T-helper 1 cell treated with Interleukin-12 subunit alpha and Interleukin-12 subunit beta and Interleukin-4 antibody, amounts not matched to agents 30 ng/mL and 1 ng/mL, for 36 hours (primary cell): ENCODE measurements at regions not wholly inside any gene's neighbourhood (a gene's known extent, or its start where the extent isn't known, plus 50 kb on each side); places are given as distances from the start of the nearest gene placed in this dataset.
"Not testable (repeated sequence)": the region's sequence is repeated elsewhere in the genome, so short reads cannot be mapped to it uniquely, and the experiment has no call there.

Experiments
- intact Hi-C: fragments of 100-400 bp; cut with micrococcal nuclease; formaldehyde crosslinking; loops from one replicate; pipeline ENCODE4 v1.15.1; 2024

DNA sequence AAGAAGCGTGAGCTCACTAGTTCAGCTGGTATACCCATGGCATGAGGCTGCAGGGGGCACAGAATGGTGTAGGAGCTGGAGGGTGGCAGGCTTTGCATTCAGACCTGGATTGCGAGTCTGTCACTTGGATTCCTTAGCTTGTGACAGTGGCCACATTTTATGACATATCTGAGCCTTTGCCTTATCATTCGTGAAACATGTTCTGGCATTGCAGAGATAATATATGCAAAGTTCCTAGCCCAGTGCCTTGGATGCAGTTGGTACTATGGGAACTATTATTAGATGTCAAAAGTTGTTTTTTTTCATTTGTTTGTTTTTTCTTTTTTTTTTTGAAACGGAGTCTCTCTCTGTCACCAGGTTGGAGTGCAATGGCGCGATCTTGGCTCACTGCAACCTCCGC is 230.7 kb upstream of the PRDM1 start:
- intact Hi-C loops: no loop called here

DNA sequence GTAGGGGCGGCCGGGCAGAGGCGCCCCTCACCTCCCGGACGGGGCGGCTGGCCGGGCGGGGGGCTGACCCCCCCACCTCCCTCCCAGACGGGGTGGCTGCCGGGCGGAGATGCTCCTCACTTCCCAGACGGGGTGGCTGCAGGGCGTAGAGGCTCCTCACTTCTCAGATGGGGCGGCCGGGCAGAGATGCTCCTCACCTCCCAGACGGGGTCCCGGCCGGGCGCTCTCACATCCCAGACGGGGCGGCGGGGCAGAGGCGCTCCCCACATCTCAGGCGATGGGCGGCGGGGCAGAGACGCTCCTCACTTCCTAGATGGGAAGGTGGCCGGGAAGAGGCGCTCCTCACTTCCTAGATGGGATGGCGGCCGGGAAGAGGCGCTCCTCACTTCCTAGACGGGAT is 232.2 kb upstream of the PRDM1 start:
- intact Hi-C loops: not testable (repeated sequence)

DNA sequence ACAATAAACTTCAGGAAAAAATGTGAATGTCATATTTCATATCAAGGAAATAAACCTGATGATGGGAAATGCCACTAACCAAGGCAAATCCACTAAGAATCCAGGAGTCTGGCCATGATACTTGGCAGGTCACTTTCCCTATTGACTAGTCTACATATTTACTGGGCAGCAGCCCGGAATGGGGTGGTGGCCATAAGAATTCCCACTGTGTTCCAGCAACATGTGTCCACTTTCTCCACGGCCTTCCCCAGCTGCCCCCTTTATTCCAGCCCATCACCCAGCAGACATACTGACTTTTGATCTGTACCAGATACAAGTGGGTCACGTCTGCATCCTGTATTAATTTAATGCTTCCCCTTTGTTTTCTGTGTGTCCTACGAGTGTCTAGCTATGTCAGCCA is 234.5 kb upstream of the PRDM1 start:
- intact Hi-C loops: no loop called here

DNA sequence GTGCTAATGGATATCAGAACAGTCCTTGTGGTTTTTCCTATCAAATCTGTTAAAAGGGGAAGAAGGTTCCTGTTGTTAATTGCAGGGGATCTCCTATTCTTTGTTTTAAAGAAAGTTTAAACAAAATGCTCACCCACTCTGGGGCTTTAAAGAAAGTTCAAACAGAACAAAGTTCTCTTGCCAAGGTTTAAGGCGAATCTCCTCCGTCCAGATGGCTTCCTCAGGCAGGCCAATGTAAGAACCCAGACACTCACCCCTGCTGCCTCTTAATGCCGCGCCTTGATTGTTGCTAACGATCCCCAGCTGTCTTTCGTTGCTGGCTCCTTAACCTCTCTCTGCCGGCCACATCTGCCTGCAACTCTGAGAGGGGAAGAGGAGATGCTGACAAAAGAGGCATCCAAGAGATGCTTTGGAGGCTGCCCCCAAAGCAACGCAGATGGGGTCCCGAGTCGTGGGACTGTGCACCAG is 235.0 kb upstream of the PRDM1 start:
- intact Hi-C loops: no loop called here

DNA sequence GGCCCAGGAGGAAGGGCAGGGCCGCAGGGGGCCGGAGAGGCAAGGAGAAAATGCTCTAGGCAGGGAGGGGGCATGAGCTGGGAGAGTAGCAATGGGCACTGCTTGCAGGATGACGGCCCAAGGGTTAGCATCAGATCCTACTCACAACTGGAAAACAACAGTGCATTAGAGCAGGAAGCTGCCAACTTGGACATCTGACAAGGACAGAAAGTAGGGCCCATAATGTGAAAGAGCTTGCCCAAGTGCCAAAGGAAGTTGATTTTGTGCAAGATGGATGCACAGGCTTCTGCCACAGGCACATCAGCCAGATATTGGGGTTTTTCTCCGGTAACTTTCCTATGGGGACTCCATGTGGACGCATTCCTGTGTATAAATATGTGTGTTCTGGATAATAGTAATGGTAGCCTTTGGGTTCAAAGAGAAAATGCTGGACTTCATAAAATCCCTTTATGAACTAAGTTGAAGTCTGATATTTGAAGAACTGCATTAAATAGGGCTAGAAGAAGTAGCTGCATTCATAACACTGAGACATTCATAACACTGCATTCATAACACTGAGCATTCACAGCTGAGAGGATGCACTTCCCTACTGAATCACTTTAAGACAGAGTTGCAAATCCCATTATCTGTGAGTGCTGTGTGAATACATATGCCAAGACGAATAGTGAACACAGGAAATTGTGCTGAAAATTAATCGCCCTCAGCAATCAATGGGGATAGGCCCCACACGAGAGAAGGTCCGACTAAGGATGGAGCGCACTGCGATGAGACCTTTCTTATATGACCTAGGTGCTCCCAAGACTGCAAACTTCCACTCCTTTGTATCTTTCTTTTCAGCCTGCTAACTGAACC is 235.6 kb upstream of the PRDM1 start:
- intact Hi-C loops: no loop called here

DNA sequence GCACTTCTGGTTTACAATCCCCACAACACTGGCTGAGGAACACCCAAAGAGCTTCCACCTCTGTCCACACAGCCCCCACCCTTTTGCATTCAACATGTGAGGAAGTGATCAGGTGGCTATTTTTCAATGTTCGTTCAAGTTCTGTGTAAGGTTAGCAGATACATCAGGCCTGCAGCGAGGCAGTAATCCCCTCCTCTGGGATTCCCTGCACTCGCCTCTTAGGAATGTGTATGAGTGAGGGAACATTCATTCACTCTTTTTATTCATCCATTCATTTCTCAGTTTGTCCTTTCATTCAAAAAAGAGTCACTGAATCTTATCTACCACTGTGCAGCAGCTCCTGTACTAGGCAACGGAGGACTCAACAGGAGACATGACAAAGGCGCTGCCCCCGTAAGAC is 236.4 kb upstream of the PRDM1 start:
- intact Hi-C loops: no loop called here

DNA sequence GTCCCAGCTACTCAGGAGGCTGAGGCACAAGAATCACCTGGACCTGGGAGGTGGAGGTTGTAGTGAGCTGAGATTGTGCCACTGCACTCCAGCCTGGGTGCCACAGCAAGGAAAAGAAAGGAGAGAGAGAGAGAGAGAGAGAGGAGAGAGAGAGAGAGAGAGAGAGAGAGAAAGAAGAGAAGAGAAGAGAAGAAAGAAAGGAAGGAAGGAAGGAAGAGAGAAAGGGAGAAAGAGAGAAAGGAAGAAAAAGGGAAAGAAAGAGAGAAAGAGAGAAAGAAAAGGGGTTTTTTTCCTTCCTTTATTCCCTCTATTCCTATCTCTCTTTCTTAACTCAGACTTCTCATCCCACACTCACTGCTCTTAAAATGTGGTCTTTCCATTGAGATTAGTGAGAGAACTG is 238.7 kb upstream of the PRDM1 start:
- intact Hi-C loops: no loop called here

DNA sequence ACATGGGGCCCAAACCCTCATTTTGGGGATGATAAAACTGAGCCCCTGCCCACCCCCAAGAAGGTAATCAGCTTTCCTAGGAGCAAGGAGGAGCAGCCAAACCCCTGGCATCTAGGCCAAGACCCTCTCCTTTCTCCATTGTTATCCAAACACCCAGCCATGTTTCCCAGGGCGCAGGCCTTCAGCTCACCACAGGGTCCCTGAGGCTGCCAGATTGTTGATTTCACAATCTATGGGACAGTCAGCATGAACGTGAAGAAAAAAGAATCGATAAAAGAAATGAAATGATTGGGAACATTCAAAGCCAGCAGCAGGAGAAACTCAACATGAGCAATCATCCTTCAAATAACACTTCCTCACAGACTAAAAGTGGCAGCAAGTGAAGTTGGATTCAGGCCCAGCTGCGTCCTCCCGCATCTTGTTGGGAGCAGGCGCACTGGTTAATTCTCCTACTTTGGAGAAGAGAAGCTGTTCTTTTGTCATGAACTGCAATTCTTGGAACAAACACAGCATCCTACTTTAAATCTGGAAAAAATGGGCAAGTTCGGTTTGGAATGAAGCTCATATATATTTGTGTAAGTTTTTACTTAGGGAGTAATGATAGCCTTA is 241.8 kb upstream of the PRDM1 start:
- intact Hi-C loops: no loop called here

DNA sequence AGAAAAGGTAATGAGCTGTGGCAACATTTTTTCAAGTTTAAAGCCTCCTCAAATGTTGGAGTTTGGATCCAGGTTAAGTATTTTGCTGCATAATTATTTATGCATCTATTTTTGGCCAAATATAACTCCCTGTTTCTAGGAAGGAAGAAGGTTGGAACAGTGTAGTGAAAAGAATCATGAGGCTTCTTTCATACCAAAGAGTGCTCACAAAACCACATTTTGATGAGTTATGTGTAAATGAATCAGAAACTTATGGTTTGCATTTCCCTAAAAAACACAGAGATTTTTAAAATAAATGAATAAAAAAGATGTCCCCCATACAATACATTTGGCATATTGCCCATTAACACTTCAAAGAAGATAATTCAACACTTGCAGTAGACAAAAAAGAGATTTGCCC is 246.9 kb upstream of the PRDM1 start:
- intact Hi-C loops: no loop called here

DNA sequence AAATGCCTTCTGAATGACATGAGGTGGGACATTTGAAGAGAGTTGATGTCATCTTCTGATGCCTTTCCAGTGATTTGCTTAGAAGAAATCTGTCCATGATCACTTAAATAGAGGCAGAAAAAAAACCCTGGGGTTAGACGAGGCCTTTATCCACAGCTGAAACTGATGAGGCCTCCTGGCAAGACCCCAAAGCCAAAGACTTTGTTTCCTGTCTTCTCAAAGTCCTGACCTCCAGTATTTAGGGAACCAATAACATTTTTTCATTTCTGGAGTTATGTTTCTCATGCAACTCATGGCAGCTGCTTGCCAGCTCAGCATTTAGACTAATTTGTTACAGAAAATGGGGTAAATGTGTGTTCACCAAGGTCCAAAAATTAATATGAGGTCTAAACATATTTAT is 248.0 kb upstream of the PRDM1 start:
- intact Hi-C loops: no loop called here

DNA sequence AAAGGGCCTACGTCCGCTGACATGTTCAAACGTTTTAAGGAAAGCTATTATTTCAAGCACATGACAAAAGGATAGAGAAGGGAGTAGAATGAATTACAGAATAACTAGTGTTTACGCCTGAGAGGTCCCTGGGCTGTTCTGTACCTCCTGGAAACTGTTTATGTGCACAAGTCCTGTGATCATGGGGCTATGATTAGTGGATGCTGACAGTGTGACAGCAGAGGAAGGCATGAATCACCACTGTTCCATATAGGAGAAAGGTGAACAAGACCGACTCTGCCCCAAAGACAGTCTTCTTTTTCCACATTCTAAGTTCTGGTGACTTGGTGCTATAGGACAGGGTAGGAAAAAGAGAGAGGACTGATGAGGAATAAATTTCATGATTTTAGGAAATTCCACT is 249.2 kb upstream of the PRDM1 start:
- intact Hi-C loops: no loop called here

DNA sequence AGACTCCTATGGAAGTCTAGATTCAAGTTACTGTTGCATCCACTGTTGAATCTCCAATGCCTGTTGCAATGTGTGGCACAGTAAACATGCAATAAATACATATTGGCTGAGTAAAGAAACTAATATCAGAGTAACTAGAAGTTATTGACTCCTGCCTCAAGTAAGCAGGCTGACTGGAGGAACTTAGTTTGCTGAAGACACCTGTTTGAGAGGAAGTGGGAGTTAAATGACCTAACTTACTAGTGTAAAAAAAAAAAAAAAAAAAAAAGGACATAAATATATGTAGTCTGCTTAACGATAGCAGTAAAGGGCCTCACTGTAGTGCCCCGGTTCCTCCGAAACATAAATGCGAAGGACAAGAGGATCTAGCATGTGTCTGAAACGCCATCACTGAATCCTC is 249.8 kb upstream of the PRDM1 start:
- intact Hi-C loops: no loop called here

DNA sequence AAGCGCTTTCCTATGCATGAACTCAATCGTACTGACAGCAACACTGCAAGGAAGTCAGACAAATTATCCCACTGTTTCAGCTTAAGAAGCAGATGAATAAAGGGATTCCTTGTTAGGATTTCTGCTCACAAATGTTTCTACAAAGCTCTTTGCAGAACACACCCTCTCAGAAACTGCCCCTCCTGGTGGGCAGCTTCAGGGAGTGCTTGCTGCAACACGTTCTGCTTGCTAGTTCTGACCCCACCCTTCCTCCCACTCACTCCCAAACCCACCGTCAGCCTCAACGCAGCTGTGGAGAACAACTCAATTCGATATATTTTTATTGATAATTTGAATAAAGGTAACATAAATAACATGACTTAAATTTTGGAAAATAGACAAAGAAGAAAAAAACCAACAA is 250.8 kb upstream of the PRDM1 start:
- intact Hi-C loops: no loop called here

DNA sequence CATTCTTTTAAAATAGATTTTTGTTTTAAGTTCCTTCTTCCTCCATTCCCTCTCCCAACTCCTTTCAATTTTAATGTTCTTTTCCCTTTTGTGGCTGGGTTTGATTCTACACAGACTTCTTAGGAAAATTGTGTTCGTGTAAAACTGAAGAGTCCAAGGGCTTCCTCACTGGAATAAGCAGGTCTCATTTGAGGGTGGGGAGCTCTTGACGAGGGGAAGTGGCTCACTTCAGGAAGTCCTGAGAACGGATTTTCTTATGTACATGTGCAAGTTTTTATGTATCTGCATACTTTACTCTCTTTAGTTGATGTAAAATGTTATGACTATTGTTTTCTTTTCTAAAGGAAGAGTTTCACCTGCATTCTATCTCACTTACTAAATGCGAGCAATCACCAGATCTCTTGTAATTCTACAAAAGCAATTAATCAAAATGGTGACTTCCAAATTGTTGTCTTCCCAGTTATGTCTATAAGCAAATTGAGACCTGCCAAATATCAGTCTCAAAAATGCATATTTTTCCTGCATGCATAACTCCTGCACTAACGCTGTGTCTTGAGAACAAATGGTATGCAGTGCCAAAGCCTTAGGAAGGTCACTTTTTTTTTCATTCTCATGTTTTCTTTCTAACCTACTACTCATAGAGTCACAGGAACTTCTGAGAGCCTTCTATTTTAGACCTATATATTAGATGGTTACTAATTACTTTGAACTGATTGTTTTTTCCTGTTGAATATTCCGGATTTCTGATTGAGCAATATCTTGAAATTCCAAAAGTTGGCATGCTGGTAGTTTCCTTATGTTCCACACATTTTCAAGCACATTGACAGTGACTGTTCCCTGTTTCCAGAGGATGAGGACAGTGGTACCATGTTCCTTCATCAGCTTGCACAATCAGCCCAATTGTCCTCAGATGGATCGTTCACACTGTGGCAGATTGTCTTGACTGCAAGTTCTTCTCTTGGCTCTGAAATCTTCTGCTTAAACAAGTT is 251.9 kb upstream of the PRDM1 start:
- intact Hi-C loops: no loop called here

DNA sequence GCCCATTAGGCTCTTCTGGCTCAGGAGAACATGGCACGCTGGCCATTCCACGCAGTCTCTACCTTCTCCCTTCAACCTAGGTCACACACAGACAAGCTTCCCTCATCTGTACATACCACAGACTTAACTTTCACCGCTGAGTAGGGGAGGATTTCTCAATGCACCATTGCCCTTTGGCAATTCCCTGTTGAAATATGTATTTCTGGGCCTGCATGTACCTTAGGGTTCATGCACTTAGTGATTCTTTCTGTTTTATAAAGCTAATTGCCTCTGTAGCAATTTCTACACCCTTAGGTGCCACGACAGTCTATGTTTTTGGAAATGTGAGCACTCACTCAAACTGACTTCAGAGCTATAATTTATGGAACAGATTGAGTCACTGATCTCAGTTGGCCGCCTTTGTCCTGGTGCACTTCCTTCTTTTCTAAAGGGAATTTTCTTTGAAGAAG is 253.8 kb upstream of the PRDM1 start:
- intact Hi-C loops: no loop called here

DNA sequence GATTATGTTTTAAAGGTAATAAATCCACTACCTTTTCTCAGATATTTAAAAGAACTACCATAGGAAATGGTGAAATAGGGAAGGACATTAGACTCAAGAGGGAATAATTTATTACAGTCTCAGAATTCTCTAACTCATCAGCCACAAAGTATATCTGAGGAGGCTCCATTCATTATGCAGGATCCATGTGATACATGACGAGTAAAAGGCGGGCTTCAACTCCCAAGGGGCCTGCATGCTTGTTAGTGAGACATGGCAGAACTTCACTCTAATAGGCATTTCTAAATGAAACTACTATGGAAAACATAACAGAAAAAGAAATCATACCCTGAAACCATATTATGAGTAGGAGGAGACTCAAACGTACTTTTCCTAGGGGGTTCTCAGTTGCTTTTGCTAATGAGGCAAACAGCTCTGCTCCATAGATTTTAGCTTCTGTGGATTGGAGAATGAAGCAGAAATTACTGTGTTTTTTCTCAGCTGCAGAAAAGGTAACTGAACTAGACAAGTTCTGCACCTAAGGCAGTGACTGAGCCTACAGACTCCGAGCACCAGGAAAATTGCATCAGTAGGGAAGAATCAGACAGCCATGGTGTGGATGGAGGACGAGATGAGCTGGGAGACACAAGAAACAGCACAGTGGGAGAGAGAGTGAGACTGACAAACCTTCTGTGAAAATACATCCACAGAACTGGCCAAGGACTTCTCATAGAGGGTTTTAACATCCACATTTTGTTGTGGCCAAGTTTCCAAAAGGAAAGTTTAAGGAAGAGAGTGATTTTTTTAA is 254.6 kb upstream of the PRDM1 start:
- intact Hi-C loops: no loop called here

DNA sequence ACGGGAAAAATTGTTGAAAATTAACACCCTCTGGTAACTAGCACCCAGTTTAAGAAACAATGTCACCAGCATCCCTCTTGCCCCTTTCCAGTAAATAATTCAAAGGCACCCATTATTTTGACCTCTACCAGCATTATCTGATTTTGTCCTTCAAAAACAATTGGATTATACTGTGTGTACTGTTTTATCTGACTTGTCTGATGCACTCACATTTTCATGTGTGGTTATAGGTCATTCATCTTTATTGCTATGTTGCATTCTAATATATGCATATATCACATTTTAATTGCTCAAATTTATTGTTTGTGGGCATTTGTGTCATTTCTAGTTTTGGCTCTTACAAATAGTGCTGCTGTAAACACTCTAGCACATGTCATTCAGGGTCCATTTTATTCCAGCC is 260.9 kb upstream of the PRDM1 start:
- intact Hi-C loops: no loop called here

DNA sequence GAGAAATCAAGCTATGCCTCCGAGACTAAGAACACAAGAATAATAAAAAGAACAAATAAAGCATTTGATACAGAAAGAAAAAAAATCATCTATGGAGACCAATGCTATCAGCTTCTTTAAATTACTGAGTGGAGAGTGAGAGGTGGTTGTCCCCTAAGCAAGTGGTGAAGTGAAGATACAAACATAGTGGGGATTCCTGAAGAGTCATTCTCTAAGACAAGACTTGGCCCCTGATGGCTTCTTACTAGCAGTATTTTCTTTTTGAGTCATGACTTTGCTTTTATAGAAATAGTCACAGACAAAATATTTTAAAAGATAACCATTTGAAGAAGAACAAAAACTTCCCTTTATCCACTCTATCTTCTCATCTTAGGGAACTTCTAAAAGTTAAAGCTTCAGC is 261.4 kb upstream of the PRDM1 start:
- intact Hi-C loops: no loop called here

DNA sequence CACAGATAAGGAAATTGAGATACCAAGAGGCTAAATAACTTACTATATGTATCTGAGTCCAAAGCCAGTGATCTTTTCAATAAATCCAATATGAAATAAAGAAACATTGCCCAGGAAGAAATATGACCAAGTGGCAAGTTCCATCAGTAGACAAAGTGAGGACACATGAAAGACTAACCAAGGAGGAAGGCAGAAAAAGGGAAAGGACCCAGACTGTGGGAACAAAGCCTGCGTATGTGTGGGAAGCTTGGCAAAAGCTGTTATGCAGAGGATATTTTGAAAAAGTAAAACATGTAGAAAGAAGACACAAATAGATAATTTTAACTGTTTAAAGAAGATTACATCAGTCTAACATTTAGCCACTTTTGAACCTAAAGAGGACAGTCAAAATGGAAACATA is 264.4 kb upstream of the PRDM1 start:
- intact Hi-C loops: no loop called here

DNA sequence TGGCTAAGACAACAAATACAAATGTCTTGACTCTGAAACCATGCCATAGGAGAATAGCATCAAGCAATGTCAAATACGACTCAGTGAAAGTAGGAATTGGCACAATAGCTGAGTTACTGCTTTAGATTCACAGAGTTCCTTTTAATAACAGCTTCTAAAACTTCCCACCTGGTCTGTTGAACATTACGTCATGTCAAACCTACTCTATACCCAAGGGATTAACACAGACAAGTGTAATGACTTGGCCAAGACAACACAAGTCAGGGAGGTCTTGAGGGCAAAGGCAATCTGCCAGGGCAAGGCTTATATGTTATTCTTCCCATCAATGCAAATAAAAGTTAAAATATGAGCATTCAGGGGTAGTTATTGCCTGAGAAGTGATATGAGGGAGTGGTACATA is 265.1 kb upstream of the PRDM1 start:
- intact Hi-C loops: no loop called here

DNA sequence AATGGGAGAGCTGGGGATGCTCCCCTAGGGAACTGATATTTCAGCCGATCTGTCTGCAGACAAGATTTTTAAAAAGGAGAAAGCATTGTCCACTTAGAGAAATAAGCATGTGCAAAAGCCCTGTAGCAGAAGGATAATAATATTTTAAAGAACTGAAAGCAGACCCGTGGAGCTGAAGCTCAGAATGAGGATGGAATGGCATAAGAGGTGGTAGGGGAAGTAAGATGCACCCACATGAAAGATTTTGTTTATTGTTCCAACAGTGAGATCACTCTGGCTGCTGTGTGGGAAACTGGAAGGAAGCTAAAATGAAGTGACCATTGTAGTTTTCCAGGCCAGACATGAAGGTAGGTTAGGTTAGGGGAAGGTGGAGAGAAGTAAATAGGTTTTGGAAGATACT is 266.4 kb upstream of the PRDM1 start:
- intact Hi-C loops: no loop called here
